Mesothelial cell of epicardium (in vitro differentiated cells): ENCODE measurements at regions not wholly inside any gene's neighbourhood (a gene's known extent, or its start where the extent isn't known, plus 50 kb on each side); places are given as distances from the start of the nearest gene placed in this dataset.

Source experiments
- DNase-seq, 2 experiments: peaks; one replicate each; pipeline ENCODE4 v3.0.0; 2021; ENCODE audit warnings: low spot score in 2 of 2; ENCODE audit not compliant: unreplicated experiment in 2 of 2
- H3K27ac Mint-ChIP-seq: 2 replicates; pipeline ENCODE4 v1.8.0; 2021; ENCODE audit warnings: mixed read lengths
- H3K27me3 Mint-ChIP-seq: 2 replicates; pipeline ENCODE4 v1.8.0; 2021; ENCODE audit warnings: low read depth, mixed read lengths
- H3K36me3 Mint-ChIP-seq: 2 replicates; pipeline ENCODE4 v1.8.0; 2021; ENCODE audit warnings: mixed read lengths
- H3K4me1 Mint-ChIP-seq: 2 replicates; pipeline ENCODE4 v1.8.0; 2021; ENCODE audit warnings: mixed read lengths
- H3K4me3 Mint-ChIP-seq: 2 replicates; pipeline ENCODE4 v1.8.0; 2021; ENCODE audit warnings: mild to moderate bottlenecking, moderate library complexity, mixed read lengths
- H3K9me3 Mint-ChIP-seq: 2 replicates; pipeline ENCODE4 v1.8.0; 2021; ENCODE audit warnings: mixed read lengths
- CTCF ChIP-seq: fragments of 200-600 bp; sonication (generic); IDR thresholded peaks from one replicate; pipeline ENCODE4 v1.5.0; 2021; ENCODE audit warnings: antibody characterized with exemption; ENCODE audit not compliant: unreplicated experiment

- no peak for DNase-seq
- no peak for TF ChIP-seq CTCF
- Mint-ChIP-seq H3K27me3 (no peaks in the 10 kb centered on the region), H3K4me3 (no peak overlapping the region), H3K4me1 (peaks cover 11% of the 10 kb centered on the region), H3K9me3 (no peaks in the 10 kb centered on the region), H3K36me3 (no peaks in the 10 kb centered on the region), H3K27ac (no peak overlapping the region)
Observed at GRCh38 chr5:68727931-68728330, 365.9 kb upstream of the SLC30A5 start.

GRCh38 chr5:68729678-68730077, 364.1 kb upstream of the SLC30A5 start:
- peaks cover 11% of the 10 kb centered on the region for H3K4me1 Mint-ChIP-seq
- H3K4me3 Mint-ChIP-seq = no peak overlapping the region
- no peaks in the 10 kb centered on the region for H3K36me3 Mint-ChIP-seq
- no peak overlapping the region for H3K27ac Mint-ChIP-seq
- no peak for TF ChIP-seq CTCF
- H3K9me3 Mint-ChIP-seq = no peaks in the 10 kb centered on the region
- DNase-seq = no peak
- no peaks in the 10 kb centered on the region for H3K27me3 Mint-ChIP-seq

GRCh38 chr5:68730220-68730978, 363.4 kb upstream of the SLC30A5 start:
- DNase-seq = no peak
- no peaks in the 10 kb centered on the region for H3K9me3 Mint-ChIP-seq
- no peak overlapping the region for H3K27ac Mint-ChIP-seq
- no peaks in the 10 kb centered on the region for H3K36me3 Mint-ChIP-seq
- TF ChIP-seq CTCF = no peak
- H3K27me3 Mint-ChIP-seq = no peaks in the 10 kb centered on the region
- peaks cover 11% of the 10 kb centered on the region for H3K4me1 Mint-ChIP-seq
- no peak overlapping the region for H3K4me3 Mint-ChIP-seq

- Mint-ChIP-seq H3K4me3 (no peak overlapping the region), H3K27me3 (no peaks in the 10 kb centered on the region), H3K36me3 (no peaks in the 10 kb centered on the region), H3K9me3 (no peaks in the 10 kb centered on the region), H3K27ac (no peak overlapping the region), H3K4me1 (peaks cover 11% of the 10 kb centered on the region)
- no peak for TF ChIP-seq CTCF
- DNase-seq = no peak
Observed at GRCh38 chr5:68730979-68731654, 362.7 kb upstream of the SLC30A5 start.

- H3K4me1 Mint-ChIP-seq = peaks cover 11% of the 10 kb centered on the region
- H3K27me3 Mint-ChIP-seq = no peaks in the 10 kb centered on the region
- no peaks in the 10 kb centered on the region for H3K36me3 Mint-ChIP-seq
- H3K4me3 Mint-ChIP-seq = no peak overlapping the region
- H3K27ac Mint-ChIP-seq = no peak overlapping the region
- no peaks in the 10 kb centered on the region for H3K9me3 Mint-ChIP-seq
- TF ChIP-seq CTCF = no peak
- no peak for DNase-seq
Observed at GRCh38 chr5:68732251-68732650, 361.6 kb upstream of the SLC30A5 start.
